ENCODE measurements at regions not wholly inside any gene's neighbourhood (a gene's known extent, or its start where the extent isn't known, plus 50 kb on each side); places are given as distances from the start of the nearest gene placed in this dataset.
"Not testable (repeated sequence)": the region's sequence is repeated elsewhere in the genome, so short reads cannot be mapped to it uniquely, and the experiment has no call there.

GRCh38 chr9:73087876-73088275, 63.8 kb upstream of the ANXA1 start:
- TF ChIP-seq CTCF (IDR thresholded peaks at IDR 0.05; ENCODE audit: low read depth, low read length, poor library complexity, severe bottlenecking); EZH2phosphoT487 (IDR thresholded peaks at IDR 0.05; ENCODE audit: borderline replicate concordance, low read length): not testable (repeated sequence)

Data from DOHH2 (cell line).